ENCODE measurements at regions not wholly inside any gene's neighbourhood (a gene's known extent, or its start where the extent isn't known, plus 50 kb on each side); places are given as distances from the start of the nearest gene placed in this dataset.

DNA sequence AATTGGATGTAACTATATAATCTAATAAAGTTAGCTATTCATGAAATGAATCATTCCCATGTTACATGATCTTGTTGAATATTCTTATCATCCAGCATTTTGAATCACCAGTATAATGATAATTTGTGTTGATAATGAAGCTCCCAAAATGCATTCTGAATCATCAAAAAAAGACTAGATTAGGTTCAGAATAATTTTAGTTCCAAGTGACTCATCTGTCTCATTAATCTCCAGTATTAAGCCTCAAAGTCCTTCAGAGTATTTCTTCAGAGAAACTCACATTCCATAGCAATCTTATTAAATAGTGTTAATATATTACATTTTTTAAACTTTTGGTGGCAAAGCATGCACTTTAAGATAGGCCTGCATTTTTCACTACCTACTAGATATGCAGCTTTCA is 207.5 kb downstream of the SLITRK5 start:
- no peak overlapping the region for H3K27ac ChIP-seq (ENCODE audit: low read depth, low read length, poor library complexity, severe bottlenecking)
- H3K9me3 ChIP-seq (ENCODE audit: low read depth, low read length, poor library complexity, severe bottlenecking): no peaks in the 10 kb centered on the region
- intact Hi-C loops (cut with micrococcal nuclease; ENCODE audit: unreplicated experiment): no loop called here
- peak; percentile 18 for DNase-seq (ENCODE audit: low spot score)
- BruUV-seq (replicated peaks): no TSS peak
- ChIA-PET POLR2A (ENCODE audit: low non-redundant PET) (no interaction called here), CTCF (no interaction called here)
- TF ChIP-seq, protein P1, sequence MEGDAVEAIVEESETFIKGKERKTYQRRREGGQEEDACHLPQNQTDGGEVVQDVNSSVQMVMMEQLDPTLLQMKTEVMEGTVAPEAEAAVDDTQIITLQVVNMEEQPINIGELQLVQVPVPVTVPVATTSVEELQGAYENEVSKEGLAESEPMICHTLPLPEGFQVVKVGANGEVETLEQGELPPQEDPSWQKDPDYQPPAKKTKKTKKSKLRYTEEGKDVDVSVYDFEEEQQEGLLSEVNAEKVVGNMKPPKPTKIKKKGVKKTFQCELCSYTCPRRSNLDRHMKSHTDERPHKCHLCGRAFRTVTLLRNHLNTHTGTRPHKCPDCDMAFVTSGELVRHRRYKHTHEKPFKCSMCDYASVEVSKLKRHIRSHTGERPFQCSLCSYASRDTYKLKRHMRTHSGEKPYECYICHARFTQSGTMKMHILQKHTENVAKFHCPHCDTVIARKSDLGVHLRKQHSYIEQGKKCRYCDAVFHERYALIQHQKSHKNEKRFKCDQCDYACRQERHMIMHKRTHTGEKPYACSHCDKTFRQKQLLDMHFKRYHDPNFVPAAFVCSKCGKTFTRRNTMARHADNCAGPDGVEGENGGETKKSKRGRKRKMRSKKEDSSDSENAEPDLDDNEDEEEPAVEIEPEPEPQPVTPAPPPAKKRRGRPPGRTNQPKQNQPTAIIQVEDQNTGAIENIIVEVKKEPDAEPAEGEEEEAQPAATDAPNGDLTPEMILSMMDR (conservative IDR thresholded peaks at IDR 0.05; ENCODE audit: low read depth, low read length): no peak
- TF ChIP-seq EZH2 (IDR thresholded peaks at IDR 0.05; ENCODE audit: borderline replicate concordance, low read depth, low read length, poor library complexity, severe bottlenecking): no peak
- H3K4me1 ChIP-seq (ENCODE audit: insufficient read depth, low read length, poor library complexity, severe bottlenecking): no peaks in the 10 kb centered on the region
- H3K27me3 ChIP-seq (replicated peaks; ENCODE audit: insufficient read depth, low read depth, low read length, poor library complexity): no peaks in the 10 kb centered on the region
- H3K36me3 ChIP-seq (ENCODE audit: insufficient read depth, low read length, poor library complexity, severe bottlenecking): no peaks in the 10 kb centered on the region
- H3K4me3 ChIP-seq (ENCODE audit: low read depth, low read length, poor library complexity, severe bottlenecking): no peak overlapping the region

DNA sequence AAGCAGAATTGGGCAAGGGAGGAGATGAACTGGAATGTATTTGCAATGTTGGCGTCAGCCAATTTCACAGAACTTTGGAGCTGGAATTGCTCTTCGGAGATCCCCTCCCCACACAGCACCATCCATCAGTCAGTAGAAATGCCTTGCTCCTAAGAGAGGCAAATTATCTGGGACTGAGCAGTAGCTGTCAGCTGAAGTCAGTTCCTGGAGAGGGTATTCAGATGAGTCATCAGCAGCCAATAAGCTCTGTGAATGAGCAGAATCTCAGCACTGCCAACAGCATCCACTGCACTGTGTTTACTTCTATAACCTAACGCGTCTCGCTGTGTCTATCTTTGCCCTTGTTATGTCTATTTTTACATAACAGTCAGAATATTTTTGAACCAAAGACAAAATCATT is 213.7 kb downstream of the SLITRK5 start:
- TF ChIP-seq, protein P1 (conservative IDR thresholded peaks at IDR 0.05; ENCODE audit: low read depth, low read length): no peak
- TF ChIP-seq EZH2 (IDR thresholded peaks at IDR 0.05; ENCODE audit: borderline replicate concordance, low read depth, low read length, poor library complexity, severe bottlenecking): no peak
- Histone ChIP-seq H3K36me3 (ENCODE audit: insufficient read depth, low read length, poor library complexity, severe bottlenecking) (no peaks in the 10 kb centered on the region), H3K9me3 (ENCODE audit: low read depth, low read length, poor library complexity, severe bottlenecking) (no peaks in the 10 kb centered on the region), H3K27ac (ENCODE audit: low read depth, low read length, poor library complexity, severe bottlenecking) (no peak overlapping the region), H3K4me1 (ENCODE audit: insufficient read depth, low read length, poor library complexity, severe bottlenecking) (no peaks in the 10 kb centered on the region), H3K27me3 (replicated peaks; ENCODE audit: insufficient read depth, low read depth, low read length, poor library complexity) (no peaks in the 10 kb centered on the region), H3K4me3 (ENCODE audit: low read depth, low read length, poor library complexity, severe bottlenecking) (no peak overlapping the region)
- peak; percentile 67 for DNase-seq (ENCODE audit: low spot score)
- no TSS peak for BruUV-seq (replicated peaks)
- ChIA-PET CTCF (no interaction called here), POLR2A (ENCODE audit: low non-redundant PET) (no interaction called here)
- intact Hi-C loops (cut with micrococcal nuclease; ENCODE audit: unreplicated experiment): no loop called here

DNA sequence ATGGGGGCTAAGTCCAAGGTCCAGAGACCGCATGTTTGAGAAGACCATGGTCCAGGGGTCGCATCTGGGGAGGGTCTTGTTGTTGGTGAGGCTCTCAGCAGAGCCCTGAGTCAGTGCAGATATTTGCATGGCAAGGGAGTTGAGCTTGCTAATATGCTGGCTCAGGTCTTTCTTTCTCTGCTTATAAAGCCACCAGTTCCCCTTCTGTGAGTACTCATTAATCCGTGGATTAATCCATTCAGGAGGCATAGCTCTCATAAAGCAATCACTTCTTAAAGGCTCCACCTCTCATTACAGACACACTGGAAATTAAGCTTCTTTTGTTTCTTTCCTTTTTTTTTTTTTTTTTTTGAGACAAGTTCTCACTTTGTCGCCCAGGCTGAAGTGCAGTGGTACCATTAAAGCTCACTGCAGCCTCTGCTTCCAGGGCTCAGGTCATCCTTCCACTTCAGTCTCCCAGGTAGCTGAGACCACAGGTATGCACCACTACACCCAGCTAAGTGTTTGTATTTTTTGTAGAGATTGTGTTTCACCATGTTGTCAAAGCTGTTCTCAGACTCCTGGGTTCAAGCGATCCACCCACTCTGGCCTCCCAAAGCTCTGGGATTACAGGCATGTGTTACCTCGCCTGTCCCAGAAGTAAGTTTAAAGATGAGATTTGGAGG is 216.4 kb downstream of the SLITRK5 start:
- no peak for DNase-seq (ENCODE audit: low spot score)
- no peak overlapping the region for H3K27ac ChIP-seq (ENCODE audit: low read depth, low read length, poor library complexity, severe bottlenecking)
- no peaks in the 10 kb centered on the region for H3K36me3 ChIP-seq (ENCODE audit: insufficient read depth, low read length, poor library complexity, severe bottlenecking)
- ChIA-PET POLR2A (ENCODE audit: low non-redundant PET) (interaction anchor here (0.6 kb wide), 1 partner anchor 20 kb away, joined by 3 read pairs; no protein-coding TSS in a partner anchor), CTCF (no interaction called here)
- no peak overlapping the region for H3K4me3 ChIP-seq (ENCODE audit: low read depth, low read length, poor library complexity, severe bottlenecking)
- no TSS peak for BruUV-seq (replicated peaks)
- H3K4me1 ChIP-seq (ENCODE audit: insufficient read depth, low read length, poor library complexity, severe bottlenecking): no peaks in the 10 kb centered on the region
- H3K9me3 ChIP-seq (ENCODE audit: low read depth, low read length, poor library complexity, severe bottlenecking): no peaks in the 10 kb centered on the region
- H3K27me3 ChIP-seq (replicated peaks; ENCODE audit: insufficient read depth, low read depth, low read length, poor library complexity): no peaks in the 10 kb centered on the region
- TF ChIP-seq, protein P1 (conservative IDR thresholded peaks at IDR 0.05; ENCODE audit: low read depth, low read length): no peak
- TF ChIP-seq EZH2 (IDR thresholded peaks at IDR 0.05; ENCODE audit: borderline replicate concordance, low read depth, low read length, poor library complexity, severe bottlenecking): no peak
- intact Hi-C loops (cut with micrococcal nuclease; ENCODE audit: unreplicated experiment): no loop called here

Measured in A673 (cell line).